HCT116 (cell line): ENCODE measurements at regions not wholly inside any gene's neighbourhood (a gene's known extent, or its start where the extent isn't known, plus 50 kb on each side); places are given as distances from the start of the nearest gene placed in this dataset.

ENCODE experiments used
- ATAC-seq: fragments of 200-7000 bp; cut with Tn5 transposase; 2 replicates; pipeline ENCODE4 v1.9.1; 2020; ENCODE audit warnings: mild to moderate bottlenecking, moderate library complexity
- BruUV-seq: library from RNA; stranded (reverse); fragments of 400-500 nt; replicated peaks from 2 replicates; lab custom pipeline; 2021; lab: Mats Ljungman, UMichigan
- CTCF ChIA-PET: fragments of 300-600 bp; sonication (Branson Sonifier 250); formaldehyde crosslinking; loops from one replicate; lab custom pipeline; 2021; ENCODE audit warnings: antibody characterized with exemption; lab: Charles Lee
- POLR2A ChIA-PET: fragments of 300-600, 350-600 bp; sonication (Branson Sonifier 250); formaldehyde crosslinking; loops from one replicate; lab custom pipeline; 2021; ENCODE audit warnings: antibody characterized with exemption; lab: Charles Lee
- RAD21 ChIA-PET, 2 experiments: fragments of 300-600 bp; sonication (Branson Sonifier 250); formaldehyde crosslinking; loops; one replicate each; lab custom pipeline; 2023; ENCODE audit warnings: low total read pairs in 2 of 2; ENCODE audit not compliant: uncharacterized antibody in 2 of 2, unreplicated experiment in 2 of 2, low non-redundant PET in 1 of 2; lab: Charles Lee
- DNase-seq: peaks from one replicate; pipeline ENCODE4 v3.0.0-alpha.2; 2010; ENCODE audit warnings: low read depth, low spot score
- H2AFZ ChIP-seq: fragments of 200-600 bp; shearing (Covaris generic), sonication (generic); 2 replicates; pipeline ENCODE4 v1.6.1; 2017; ENCODE audit warnings: low read depth, mixed run types, mixed read lengths, antibody characterized with exemption, low read length; ENCODE audit not compliant: poor library complexity, severe bottlenecking
- H3K27ac ChIP-seq: 2 replicates; pipeline ENCODE4 v1.5.1; 2012; ENCODE audit warnings: low read depth, low read length
- H3K27me3 ChIP-seq: fragments of 200-600 bp; sonication (generic); 2 replicates; pipeline ENCODE4 v1.6.1; 2016; ENCODE audit warnings: mixed run types, low read length, mixed read lengths; ENCODE audit not compliant: insufficient read depth
- H3K36me3 ChIP-seq, 2 experiments: fragments of 200-500 bp in 1 of 2; fragments of 200-600 bp in 1 of 2; sonication (Bioruptor generic) in 1 of 2; sonication (generic) in 1 of 2; 2 replicates each; pipeline versions ENCODE4 v1.5.1 to v1.6.1; 2014 to 2016; ENCODE audit warnings: low read length in 2 of 2, inconsistent platforms in 1 of 2, mixed read lengths in 1 of 2, mixed run types in 1 of 2; ENCODE audit not compliant: insufficient read depth in 2 of 2, control insufficient read depth in 1 of 2
- H3K4me1 ChIP-seq, 2 experiments: fragments of 200-600 bp in 1 of 2; sonication (generic) in 1 of 2; 2 replicates each; pipeline versions ENCODE4 v1.5.1 to v1.6.1; 2012 to 2017; ENCODE audit warnings: low read length in 2 of 2, inconsistent platforms in 1 of 2, mild to moderate bottlenecking in 1 of 2, mixed read lengths in 1 of 2, mixed run types in 1 of 2, moderate library complexity in 1 of 2; ENCODE audit not compliant: insufficient read depth in 2 of 2, control insufficient read depth in 1 of 2
- H3K4me2 ChIP-seq: fragments of 200-600 bp; sonication (generic); 2 replicates; pipeline ENCODE4 v1.6.1; 2017; ENCODE audit warnings: mixed run types, low read length, mixed read lengths
- H3K4me3 ChIP-seq, 2 experiments: fragments of 200-600 bp in 1 of 2; sonication (generic) in 1 of 2; replicated peaks in 1 of 2; 2 replicates each; pipeline ENCODE4 v1.5.1; 2011 to 2016; ENCODE audit warnings: low read length in 2 of 2, control low read depth in 1 of 2, low read depth in 1 of 2, mild to moderate bottlenecking in 1 of 2, mixed read lengths in 1 of 2, mixed run types in 1 of 2
- H3K79me2 ChIP-seq: fragments of 200-600 bp; sonication (generic); 2 replicates; pipeline ENCODE4 v1.6.1; 2017; ENCODE audit warnings: mild to moderate bottlenecking, mixed run types, low read length, moderate library complexity, mixed read lengths; ENCODE audit not compliant: insufficient read depth
- H3K9ac ChIP-seq: fragments of 200-600 bp; sonication (generic); 2 replicates; pipeline ENCODE4 v1.6.1; 2016; ENCODE audit warnings: low read length, mixed read lengths
- H3K9me2 ChIP-seq: fragments of 200-600 bp; sonication (generic), shearing (Covaris generic); 2 replicates; pipeline ENCODE4 v1.6.1; 2017; ENCODE audit warnings: mixed run types, mild to moderate bottlenecking, moderate library complexity; ENCODE audit not compliant: insufficient read depth
- H3K9me3 ChIP-seq, 2 experiments: fragments of 200-500 bp in 1 of 2; fragments of 200-600 bp in 1 of 2; sonication (Bioruptor generic) in 1 of 2; sonication (generic) in 1 of 2; 2 replicates each; pipeline ENCODE4 v1.6.1; 2014 to 2017; ENCODE audit warnings: low read length in 2 of 2, mixed read lengths in 2 of 2, inconsistent platforms in 1 of 2, low read depth in 1 of 2, mild to moderate bottlenecking in 1 of 2, mixed run types in 1 of 2, moderate library complexity in 1 of 2; ENCODE audit not compliant: control insufficient read depth in 1 of 2, insufficient read depth in 1 of 2
- H4K20me1 ChIP-seq: fragments of 200-600 bp; sonication (generic), shearing (Covaris generic); 2 replicates; pipeline ENCODE4 v1.6.1; 2017; ENCODE audit warnings: mixed run types, mild to moderate bottlenecking, moderate library complexity; ENCODE audit not compliant: insufficient read depth
- CBX3 ChIP-seq: IDR thresholded peaks from 2 replicates; pipeline ENCODE4 v1.6.1; 2012; ENCODE audit warnings: low read depth
- ELF1 ChIP-seq: IDR thresholded peaks from 2 replicates; pipeline ENCODE4 v1.6.1; 2012; ENCODE audit warnings: low read depth, borderline replicate concordance
- EZH2 ChIP-seq: fragments of 200-600 bp; sonication (generic); IDR thresholded peaks from 2 replicates; pipeline ENCODE4 v1.6.1; 2017; ENCODE audit warnings: antibody characterized with exemption, mixed run types
- EZH2phosphoT487 ChIP-seq: fragments of 200-600 bp; IDR thresholded peaks from 2 replicates; pipeline ENCODE4 v1.6.1; 2018; ENCODE audit warnings: antibody characterized with exemption, borderline replicate concordance
- MAX ChIP-seq: IDR thresholded peaks from 2 replicates; pipeline ENCODE4 v1.6.1; 2012
- POLR2AphosphoS5 ChIP-seq: IDR thresholded peaks from 2 replicates; pipeline ENCODE4 v1.6.1; 2011; ENCODE audit warnings: mild to moderate bottlenecking, low read depth, low read length, moderate library complexity
- SP1 ChIP-seq: IDR thresholded peaks from 2 replicates; pipeline ENCODE4 v1.6.1; 2012; ENCODE audit warnings: low read depth
- SRF ChIP-seq: IDR thresholded peaks from 2 replicates; pipeline ENCODE4 v1.6.1; 2012; ENCODE audit warnings: low read depth
- TCF7L2 ChIP-seq: IDR thresholded peaks from 2 replicates; pipeline ENCODE4 v1.7.0; 2011; ENCODE audit warnings: borderline replicate concordance, inconsistent platforms; ENCODE audit not compliant: insufficient read depth, insufficient read length; ENCODE audit errors: extremely low read depth
- ZBTB33 ChIP-seq: IDR thresholded peaks from 2 replicates; pipeline ENCODE4 v1.6.1; 2011; ENCODE audit warnings: mild to moderate bottlenecking, low read length, moderate library complexity; ENCODE audit not compliant: insufficient replicate concordance; ENCODE audit errors: extremely low read depth
- ZNF274 ChIP-seq: fragments of 200-500 bp; sonication (Bioruptor generic); IDR thresholded peaks from 2 replicates; pipeline ENCODE4 v1.6.1; 2014; ENCODE audit warnings: mild to moderate bottlenecking, low read depth, low read length, inconsistent platforms
- intact Hi-C: fragments of 100-400 bp; cut with micrococcal nuclease; formaldehyde crosslinking; loops from 2 replicates; pipeline ENCODE4 v1.10.0; 2022

- H2AFZ ChIP-seq, result no peak overlapping the region
- H3K9me3 ChIP-seq, result no peaks in the 10 kb centered on the region
- ChIA-PET POLR2A (no interaction called here), RAD21 (no interaction called here), CTCF (no interaction called here)
- H4K20me1 ChIP-seq, result no peaks in the 10 kb centered on the region
- no TSS peak for BruUV-seq
- ATAC-seq (no peak), DNase-seq (no peak)
- no peak overlapping the region for H3K27ac ChIP-seq
- no peak overlapping the region for H3K9ac ChIP-seq
- no peak overlapping the region for H3K4me3 ChIP-seq
- no peaks in the 10 kb centered on the region for H3K9me2 ChIP-seq
- TF ChIP-seq SP1 (no peak), TCF7L2 (no peak)
- no peaks in the 10 kb centered on the region for H3K27me3 ChIP-seq
- no peaks in the 10 kb centered on the region for H3K79me2 ChIP-seq
- intact Hi-C loops, result no loop called here
- H3K4me1 ChIP-seq, result no peaks in the 10 kb centered on the region
- H3K36me3 ChIP-seq, result no peaks in the 10 kb centered on the region
- no peak overlapping the region for H3K4me2 ChIP-seq
Measured at GRCh38 chr10:91726355-91726754, 71.9 kb upstream of the TNKS2 start.

GRCh38 chr10:91724933-91725332, 73.3 kb upstream of the TNKS2 start:
- intact Hi-C loops, result no loop called here
- no peaks in the 10 kb centered on the region for H4K20me1 ChIP-seq
- no peaks in the 10 kb centered on the region for H3K27me3 ChIP-seq
- no peak overlapping the region for H3K27ac ChIP-seq
- no peak for TF ChIP-seq EZH2phosphoT487
- no peak for TF ChIP-seq POLR2AphosphoS5
- TF ChIP-seq MAX, result no peak
- no peak for TF ChIP-seq TCF7L2
- TF ChIP-seq ZBTB33, result no peak
- TF ChIP-seq ZNF274, result no peak
- no peak for TF ChIP-seq EZH2
- TF ChIP-seq SRF, result no peak
- no peak for TF ChIP-seq CBX3
- TF ChIP-seq ELF1, result no peak
- no peak overlapping the region for H3K4me2 ChIP-seq
- ATAC-seq (no peak), DNase-seq (no peak)
- no peaks in the 10 kb centered on the region for H3K9me2 ChIP-seq
- no peaks in the 10 kb centered on the region for H3K4me1 ChIP-seq
- no peaks in the 10 kb centered on the region for H3K36me3 ChIP-seq
- RAD21 ChIA-PET, result no interaction called here
- POLR2A ChIA-PET, result no interaction called here
- H3K9me3 ChIP-seq, result no peaks in the 10 kb centered on the region
- H3K79me2 ChIP-seq, result no peaks in the 10 kb centered on the region
- CTCF ChIA-PET, result no interaction called here
- H3K4me3 ChIP-seq, result no peak overlapping the region
- H3K9ac ChIP-seq, result no peak overlapping the region
- BruUV-seq, result no TSS peak
- no peak overlapping the region for H2AFZ ChIP-seq
